ENCODE measurements at regions not wholly inside any gene's neighbourhood (a gene's known extent, or its start where the extent isn't known, plus 50 kb on each side); places are given as distances from the start of the nearest gene placed in this dataset.
"Not testable (repeated sequence)": the region's sequence is repeated elsewhere in the genome, so short reads cannot be mapped to it uniquely, and the experiment has no call there.

DNA sequence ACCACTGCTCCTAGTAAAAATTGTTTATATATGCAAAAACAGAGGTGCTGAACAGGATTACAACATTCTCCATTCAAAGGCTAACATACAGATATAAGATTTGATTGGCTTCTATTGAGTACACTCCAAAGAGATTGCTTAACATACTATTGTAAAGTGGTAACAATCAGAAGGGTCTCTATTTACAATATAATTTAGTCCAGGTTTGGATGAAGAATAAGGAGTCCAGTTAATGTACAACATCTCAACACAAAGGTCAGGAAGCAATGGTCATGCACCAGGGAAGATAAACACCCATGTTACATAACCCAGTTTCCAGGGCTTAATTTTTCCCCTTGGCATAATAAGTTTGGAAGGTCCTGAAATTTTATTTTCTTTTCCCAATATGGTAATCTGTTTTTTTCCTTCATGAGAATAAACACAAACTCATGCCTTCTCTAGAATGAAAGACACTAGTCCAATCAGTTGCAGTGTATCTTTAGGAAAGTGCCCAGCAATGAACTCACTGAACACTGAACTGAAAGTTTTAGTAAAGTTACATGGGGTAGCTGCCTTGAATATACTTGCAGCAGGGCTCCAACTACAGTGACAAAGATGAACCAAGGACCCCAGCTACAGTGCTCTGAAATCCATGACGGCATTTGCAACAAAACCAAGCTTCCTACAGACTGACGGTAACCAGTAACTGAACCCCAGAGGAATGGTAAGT lies 255.3 kb upstream of the GJE1 start:
- no peak for DNase-seq (ENCODE audit: low read depth)

DNA sequence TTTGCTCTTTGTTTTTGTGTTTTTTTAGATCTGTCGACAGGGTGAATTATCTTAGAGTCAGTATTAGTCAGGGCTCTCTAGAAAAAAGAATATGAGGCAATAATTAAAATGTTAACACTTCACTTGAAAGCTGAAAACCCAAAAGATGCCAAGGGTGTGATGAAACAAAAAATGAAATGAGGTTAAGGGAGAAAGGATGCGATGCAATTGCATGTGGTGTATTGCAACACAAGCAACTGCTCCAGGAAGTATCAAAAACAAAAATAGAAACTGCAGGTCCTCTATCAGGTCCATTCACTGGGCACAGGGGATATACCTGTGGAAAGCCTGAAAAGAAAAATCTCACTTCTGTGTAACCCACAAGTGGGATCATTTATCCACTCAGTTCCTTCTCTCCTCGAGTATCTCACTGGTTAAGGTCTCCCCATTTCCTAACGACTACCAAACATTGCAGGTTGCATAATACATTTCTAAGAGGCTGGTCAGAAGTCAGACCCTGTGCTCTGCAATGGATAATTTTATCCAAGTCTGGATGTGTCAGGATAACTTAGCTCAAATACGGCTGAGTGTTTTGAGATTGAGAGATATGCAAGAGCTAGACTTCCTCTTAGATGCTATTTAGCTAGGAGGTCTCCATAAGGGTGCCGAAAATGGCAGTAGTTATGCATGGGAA lies 257.7 kb upstream of the GJE1 start:
- DNase-seq (ENCODE audit: low read depth): no peak

DNA sequence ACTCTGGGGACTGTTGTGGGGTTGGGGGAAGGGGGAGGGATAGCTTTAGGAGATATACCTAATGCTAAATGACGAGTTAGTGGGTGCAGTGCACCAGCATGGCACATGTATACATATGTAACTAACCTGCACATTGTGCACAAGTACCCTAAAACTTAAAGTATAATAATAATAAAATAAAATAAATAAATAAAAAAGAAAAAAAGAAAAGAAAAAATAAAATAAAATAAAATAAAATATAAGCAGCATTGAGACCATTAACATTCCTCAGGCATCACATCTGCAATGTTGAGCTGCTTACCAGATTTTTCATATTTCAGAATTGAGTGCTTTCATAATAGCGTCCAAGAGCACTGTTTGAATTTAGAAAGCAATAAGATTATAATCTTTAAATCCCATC lies 263.2 kb upstream of the GJE1 start:
- DNase-seq (ENCODE audit: low read depth): not testable (repeated sequence)

DNA sequence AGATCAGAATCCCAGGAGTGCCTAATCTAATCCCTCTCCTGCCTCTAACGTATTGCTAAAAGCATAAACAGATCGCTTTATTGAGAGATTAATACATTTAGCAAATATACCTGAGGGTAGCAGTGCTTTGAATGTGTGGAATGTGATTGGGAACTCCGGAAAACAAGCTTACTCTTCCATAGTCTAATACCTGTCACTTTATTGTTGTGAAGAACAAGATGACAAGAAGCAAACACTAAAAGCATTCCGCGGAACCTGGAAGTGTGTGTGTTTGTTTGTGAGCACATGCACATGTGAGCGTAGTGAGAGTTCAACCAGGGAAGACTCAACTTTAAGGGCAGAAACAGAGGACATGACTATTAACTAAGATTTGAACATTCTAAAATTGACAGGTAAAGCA lies 265.0 kb upstream of the GJE1 start:
- no peak for DNase-seq (ENCODE audit: low read depth)

DNA sequence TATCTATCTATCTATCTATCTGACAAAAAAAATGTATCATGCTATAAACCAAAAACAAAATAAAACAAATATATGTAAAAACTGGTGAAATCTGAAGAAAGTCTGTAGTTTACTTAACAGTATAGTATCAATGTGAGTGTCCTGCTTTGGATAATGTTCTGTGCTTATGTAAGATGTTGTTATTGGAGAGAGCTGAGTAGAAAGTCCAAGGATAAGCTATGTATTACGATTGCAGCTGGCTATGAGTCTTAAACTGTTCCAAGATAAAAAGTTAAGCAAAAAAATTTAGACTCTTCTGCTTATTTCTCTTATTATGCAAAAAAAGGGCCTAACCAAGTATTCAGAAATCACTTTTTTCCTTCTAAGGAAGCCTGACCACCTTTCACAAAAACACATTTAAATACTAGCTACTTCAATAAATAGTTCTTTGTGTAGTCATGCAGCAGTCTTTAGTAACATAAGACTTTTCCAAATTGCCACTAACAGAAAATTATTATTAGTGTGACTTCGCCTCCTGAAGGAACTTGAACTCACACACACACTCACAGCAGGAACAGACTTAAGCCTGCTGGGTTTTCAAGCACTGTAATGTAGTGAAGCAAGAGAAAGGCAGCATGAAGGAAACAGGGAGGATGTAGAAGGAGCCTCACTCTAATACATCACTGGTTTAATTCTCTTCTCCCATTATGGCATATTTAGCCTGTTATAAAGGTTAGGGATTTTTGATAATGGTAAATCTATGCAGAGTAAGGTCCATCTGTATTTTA lies 265.8 kb upstream of the GJE1 start:
- DNase-seq (ENCODE audit: low read depth): no peak

DNA sequence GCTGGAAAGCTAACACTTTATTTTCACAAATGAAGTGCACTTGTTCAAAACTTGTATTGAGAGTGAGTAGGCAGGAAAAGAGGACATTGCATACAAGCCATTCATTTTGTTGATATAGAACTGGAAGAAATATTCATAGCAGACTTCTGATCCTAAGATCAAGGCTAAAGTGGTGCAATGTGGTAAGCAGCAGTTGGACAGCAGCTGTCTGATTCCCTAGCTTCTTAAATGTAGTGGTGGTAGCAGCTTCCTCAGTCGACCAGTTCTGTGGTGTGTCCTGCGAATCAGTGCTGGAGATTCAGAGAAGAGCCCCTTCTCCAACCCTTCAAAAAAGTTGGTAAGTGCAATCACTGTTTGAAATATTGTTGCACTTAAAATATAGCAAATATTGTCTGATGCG lies 281.7 kb upstream of the GJE1 start:
- DNase-seq (ENCODE audit: low read depth): no peak

DNA sequence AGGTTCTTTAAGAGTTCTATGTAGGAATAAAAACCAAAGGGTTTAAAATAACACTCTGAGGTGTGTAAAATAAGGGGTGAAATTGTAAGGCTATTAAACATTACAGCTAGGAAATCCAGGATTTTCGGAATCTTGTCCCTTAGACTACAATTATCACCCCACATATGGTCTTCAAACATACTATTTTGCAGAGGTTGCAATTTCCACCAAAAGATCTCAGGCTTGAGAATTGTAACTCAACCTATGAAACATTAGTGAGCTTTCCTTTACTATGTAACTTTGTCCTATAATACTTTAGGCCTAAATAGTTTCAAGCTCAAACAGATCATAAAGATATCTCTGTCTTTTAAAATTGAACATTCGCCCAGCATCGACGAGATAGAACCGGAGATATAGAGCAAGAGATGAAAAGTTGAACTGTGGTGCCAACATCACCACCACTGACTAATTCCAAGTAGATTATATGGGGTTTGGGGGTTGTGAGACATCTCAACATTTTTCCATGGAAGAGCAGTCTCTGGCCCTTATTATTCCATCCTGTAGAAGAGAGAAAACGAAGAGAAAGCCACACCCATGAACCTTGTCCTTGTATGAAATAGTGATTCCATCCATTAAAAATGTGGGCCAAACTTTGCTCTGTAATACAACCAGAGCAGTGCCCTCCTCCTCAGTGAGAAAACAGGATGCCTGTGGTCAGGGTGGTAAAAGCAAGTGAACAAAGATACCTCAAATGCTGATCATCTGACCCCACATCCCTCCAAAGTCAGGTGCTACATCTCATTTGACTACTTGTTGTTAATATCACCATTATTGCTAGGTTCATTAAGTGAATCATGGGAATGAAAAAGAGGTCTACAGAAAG lies 284.5 kb upstream of the GJE1 start:
- DNase-seq (ENCODE audit: low read depth): no peak

DNA sequence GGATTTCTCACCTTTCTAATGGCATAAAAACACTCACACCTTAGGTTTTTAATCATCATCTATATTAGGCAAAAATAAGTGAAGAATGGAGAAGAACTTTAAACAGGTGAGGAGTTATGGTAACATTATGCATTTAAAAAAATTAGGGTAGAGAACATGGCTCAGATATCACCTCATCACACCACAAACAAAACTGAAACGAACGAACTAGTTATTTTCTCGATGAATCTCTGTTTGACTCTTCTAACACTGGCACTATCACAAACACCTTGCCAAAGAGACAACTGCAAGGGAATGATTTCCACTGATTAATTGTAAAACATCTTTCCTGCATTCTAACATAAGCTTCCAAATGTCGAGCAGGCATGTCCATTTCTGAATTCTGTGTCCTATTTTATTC lies 286.1 kb upstream of the GJE1 start:
- no peak for DNase-seq (ENCODE audit: low read depth)

DNA sequence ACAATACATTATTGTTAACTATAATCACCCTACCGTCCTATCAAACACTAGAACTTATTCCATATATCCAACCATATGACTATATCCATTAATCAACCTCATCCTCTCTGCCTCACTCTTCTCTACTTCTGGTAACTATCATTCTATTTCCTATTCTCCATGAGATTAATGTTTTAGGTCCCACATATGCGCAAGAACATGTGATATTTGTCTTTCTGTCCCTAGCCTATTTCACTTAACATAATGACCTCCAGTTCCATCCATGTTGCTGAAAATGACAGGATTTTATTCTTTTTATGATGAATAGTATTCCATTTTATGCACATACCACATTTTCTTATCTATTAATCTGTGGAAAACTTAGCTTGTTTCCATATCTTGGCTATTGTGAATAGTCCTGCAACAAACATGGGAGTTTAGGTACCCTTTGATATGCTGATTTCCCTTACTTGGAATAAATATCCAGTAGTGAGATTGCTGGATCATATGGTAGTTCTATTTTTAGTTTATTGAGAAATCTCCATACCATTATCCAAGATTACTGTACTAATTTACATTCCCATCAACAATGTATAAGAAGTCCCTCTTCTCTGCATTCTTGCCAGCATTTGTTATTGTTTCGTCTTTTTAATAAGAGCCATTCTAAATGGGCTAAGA lies 289.4 kb upstream of the GJE1 start:
- no peak for DNase-seq (ENCODE audit: low read depth)

DNA sequence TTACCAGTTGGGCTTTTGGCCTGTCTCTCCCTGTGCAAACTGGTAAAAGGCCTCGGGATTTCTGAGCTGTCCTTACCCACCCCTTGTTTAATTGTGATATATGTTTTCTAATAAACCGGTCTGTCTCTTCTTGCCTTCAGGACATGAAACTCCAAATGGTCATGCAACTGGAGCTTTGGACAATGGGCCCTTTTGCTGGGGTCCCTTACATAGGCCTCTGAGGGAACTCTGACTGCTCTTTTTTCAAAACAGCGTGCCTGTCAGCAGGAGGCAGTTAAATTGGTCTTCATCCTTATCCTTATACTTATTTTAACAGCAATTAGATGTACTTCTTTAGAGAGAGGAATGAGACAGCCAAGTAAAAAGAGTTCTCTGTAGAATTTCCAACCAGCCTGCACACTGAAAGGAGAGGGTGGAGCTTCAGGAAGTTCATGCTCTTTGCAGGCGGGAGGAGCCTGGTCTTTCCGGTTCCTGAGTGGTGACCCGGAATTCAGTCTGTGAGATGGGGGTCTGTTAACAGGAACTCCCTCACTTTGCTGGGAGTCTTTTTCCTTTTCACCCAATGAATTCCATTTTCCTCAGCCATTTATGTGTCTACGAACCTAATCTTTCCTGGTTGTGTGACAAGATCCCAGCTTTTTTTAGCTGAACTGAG lies 299.6 kb upstream of the GJE1 start:
- DNase-seq (ENCODE audit: low read depth): peak; percentile 12

DNA sequence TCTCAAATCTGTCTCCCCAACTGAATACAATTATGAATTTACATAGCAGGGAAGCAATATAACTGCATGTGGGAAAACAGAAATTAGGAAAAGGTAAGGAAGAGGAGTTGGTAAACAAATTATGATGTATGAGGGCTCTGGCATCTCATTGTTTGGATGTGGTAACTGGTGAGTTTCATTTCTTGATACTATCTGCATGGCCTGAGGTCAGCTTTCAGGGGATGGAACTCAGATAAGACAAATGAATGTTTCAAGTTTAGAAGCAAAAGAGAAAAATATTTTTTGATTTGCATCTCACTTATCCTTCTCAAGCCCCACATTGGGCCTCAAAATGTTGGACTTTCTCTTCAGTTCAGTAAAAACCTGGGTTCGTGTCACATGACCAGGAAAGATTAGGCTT lies 302.2 kb upstream of the GJE1 start:
- DNase-seq (ENCODE audit: low read depth): no peak

DNA sequence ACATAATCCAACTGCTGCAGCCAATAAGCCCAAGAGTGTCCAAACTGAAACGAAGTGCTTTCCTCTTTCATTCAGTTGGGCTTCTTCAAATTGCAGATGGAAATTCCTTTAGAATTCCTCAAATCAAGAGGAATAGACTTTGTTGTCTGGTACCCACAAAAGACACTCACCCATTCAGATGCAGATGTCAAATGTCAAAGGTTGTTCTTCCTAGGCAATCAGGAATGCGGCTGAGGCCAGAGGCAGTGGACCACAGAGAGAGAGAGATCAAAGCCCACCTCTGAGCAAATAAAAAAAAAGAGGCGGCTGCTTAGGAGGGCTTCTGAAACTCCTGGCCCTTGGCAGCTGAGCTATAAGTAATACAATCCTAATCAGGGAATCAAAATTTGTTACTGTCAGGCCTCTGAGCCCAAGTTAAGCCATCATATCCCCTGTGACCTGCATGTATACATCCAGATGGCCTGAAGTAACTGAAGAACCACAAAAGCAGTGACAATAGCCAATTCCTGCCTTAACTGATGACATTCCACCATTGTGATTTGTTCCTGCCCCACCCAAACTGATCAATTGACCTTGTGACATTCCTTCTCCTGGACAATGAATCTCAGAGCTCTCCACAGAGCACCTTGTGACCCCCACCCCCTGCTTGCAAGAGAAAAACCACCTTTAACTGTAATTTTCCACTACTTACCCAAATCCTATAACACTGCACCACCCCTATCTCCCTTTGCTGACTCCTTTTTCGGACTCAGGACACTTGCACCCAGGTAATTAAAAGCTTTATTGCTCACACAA lies 303.0 kb upstream of the GJE1 start:
- DNase-seq (ENCODE audit: low read depth): no peak

DNA sequence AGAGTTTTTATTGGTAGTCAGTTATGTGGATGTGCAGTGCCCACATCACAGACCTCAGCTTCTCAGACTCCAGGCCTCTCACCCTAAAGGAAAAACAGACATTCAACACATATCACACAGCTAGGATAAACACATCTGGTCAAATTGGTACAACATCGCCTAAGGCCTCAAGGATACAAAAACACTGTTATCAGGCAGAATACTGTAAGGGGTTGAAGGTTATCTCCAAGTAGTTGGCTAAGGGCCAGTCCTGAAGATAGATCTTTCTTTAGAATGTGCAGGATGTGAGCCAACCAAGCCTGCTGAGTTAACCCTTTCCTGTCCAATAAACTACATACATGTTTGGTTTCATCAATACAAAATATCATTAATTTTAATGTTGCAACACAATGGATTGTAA lies 308.4 kb upstream of the GJE1 start:
- peak; percentile 7 for DNase-seq (ENCODE audit: low read depth)

DNA sequence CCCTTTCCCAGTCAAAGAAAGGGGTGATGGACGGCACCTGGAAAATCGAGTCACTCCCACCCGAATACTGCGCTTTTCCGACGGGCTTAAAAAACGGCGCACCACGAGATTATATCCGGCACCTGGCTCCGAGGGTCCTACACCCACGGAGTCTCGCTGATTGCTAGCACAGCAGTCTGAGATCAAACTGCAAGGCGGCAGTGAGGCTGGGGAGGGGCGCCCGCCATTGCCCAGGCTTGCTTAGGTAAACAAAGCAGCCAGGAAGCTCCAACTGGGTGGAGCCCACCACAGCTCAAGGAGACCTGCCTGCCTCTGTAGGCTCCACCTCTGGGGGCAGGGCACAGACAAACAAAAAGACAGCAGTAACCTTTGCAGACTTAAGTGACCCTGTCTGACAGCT lies 317.7 kb upstream of the GJE1 start:
- DNase-seq (ENCODE audit: low read depth): not testable (repeated sequence)

DNA sequence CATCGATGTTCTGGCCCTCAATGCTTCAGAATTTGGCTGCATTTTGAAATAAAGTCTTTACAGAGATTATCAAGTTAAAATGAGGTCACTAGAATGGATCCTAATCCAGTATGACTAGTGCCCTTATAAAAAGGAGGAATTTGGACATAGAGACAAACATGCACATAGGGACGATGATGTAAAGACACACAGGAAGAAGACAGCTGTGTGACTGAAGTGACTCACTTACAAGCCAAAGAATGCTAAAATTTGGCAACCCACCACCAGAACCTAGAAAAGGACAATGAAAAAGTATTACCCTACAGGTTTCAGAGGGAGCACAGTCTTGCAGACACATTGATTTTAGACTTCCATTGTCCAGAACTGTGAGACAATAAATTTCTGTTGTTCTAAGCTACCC lies 322.8 kb upstream of the GJE1 start:
- peak; percentile 46 for DNase-seq (ENCODE audit: low read depth)

DNA sequence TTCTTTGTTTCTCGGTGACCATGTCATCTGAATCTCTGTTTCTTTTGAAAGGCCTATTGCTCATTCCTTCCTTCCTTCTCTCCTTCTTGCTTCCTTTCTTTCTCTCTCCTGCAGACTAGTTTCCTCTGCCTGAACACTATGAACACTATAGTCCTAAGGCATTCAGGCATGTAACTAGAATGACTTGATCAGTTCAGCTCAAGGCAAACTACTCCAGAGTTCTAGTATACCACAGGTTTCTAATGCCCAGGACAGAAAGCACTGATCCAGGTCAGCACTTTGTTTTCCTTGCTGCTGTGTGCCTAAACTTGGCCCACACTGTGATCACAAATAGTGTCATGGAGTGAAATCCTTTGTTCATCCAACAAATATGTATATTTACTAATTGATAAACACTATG lies 324.1 kb upstream of the GJE1 start:
- no peak for DNase-seq (ENCODE audit: low read depth)

DNA sequence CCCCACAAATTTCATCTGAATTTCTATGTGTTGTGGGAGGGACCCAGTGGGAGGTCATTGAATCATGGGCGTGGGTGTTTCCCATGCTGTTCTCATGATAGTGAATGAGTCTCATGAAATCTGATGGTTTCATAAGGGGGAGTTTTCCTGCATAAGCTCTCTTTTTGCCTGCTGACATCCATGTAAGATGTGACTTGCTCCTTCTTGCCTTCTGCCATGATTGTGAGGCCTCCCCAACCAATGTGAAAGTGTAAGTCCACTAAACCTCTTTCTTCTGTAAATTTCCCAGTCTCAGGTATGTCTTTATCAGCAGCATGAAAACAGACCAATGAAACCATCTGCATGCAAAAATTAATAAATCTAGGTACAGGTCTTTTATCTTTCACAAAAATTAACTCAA lies 331.8 kb upstream of the GJE1 start:
- not testable (repeated sequence) for DNase-seq (ENCODE audit: low read depth)

DNA sequence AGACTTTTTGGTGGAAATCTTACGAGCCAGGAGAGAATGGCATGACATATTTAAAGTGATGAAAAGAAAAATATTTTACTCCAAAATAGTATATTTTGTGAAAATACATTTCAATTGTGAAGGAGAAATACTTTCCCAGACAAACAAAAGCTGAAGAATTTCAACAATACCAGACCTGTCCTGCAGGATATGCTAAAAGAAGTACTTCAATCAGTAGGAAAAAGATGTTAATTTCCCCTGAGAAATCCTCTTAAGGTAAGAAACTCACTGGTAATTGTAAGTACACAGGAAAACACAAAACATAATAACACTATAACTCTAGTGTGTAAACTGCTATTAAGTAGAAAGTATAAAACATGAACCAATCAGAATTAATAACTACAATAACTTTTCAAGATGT lies 341.8 kb upstream of the GJE1 start:
- no peak for DNase-seq (ENCODE audit: low read depth)

DNA sequence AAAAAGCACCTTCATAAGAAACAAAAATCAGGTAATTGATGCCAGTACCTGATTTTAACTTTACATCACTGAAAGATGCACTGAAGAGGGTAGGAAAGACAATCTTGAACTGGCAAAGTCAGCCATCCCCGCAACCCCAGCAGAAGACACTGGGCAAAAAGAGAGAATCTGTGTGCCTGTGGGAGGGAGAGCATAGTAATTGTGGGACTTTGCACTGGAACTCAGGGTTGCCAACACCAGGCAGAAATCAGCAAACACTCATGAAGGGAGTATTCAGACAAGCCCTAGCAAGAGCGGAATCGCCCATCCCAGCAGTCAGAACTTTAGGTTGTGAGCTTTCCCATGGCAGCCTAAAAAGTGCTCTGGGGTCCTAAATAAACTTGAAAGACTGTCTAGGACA lies 344.6 kb upstream of the GJE1 start:
- DNase-seq (ENCODE audit: low read depth): no peak

DNA sequence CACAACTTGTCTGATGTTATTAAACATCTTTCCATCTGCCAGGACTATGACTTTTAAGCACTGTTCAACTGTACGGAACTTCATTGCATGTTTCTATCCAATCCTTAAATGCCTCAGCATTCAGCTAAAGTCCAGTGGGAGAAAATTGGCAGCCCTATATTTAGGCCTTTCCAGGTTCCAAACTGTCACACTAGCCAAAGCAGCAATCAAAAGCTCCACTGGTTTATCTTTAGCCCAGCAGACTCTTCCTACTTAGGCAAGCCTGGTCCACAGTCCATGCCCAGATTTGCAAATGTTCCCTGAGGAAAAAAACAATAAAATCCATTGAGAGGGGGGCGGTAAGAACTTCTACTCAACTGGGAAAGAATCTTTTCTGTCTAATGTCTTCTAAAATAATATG lies 349.1 kb upstream of the GJE1 start:
- no peak for DNase-seq (ENCODE audit: low read depth)

Measured in RPMI7951 (cell line).